IPS DF 4.7 (cell line): ENCODE measurements at regions not wholly inside any gene's neighbourhood (a gene's known extent, or its start where the extent isn't known, plus 50 kb on each side); places are given as distances from the start of the nearest gene placed in this dataset.
A peak's percentile ranks its signal among the peaks of the same experiment; 100 is the strongest.

Source experiments
- DNase-seq: peaks from one replicate; pipeline ENCODE4 v3.0.0-alpha.2; 2013; ENCODE audit warnings: low spot score; ENCODE audit errors: extremely low read depth

- no peak for DNase-seq
Observed at GRCh38 chr15:69940441-69941300, 157.0 kb downstream of the TLE3 start.

DNA sequence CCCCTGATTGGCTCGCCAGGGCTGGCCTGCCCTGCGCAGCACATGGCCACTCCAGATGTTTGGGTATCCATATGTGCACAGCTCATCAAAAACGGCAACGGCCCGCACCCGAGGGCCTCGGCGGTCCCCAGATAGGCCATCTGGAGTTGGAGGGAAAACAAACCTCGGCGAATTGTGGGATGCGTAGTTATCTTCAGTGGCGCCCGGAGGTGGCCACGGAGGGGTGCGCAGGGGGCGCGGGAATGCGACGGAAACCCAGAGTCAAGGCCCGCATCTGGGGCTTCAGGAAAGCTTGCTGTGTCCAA, 156.5 kb downstream of the TLE3 start:
- no peak for DNase-seq

GRCh38 chr15:69941706-69942495, 155.8 kb downstream of the TLE3 start:
- DNase-seq: no peak

DNA sequence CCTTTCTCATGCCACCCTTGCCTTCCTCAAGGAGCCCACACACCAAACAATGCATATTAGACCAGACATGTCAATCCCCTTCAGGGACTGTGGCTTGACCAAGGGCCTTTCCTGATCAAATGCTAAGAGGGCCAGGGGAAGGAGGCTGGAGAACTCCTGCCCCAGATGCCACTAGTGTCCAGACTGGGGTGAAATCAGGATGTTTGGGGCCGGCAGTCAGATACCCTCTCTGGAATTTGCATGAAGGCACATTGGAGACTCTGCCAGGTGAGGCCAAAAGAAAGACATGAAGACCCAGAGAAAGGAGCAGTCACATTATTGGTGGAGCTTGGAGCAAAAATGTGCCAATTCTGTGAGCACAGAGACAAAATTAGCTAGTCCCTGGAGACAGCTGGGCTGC, 154.1 kb downstream of the TLE3 start:
- DNase-seq: no peak

DNA sequence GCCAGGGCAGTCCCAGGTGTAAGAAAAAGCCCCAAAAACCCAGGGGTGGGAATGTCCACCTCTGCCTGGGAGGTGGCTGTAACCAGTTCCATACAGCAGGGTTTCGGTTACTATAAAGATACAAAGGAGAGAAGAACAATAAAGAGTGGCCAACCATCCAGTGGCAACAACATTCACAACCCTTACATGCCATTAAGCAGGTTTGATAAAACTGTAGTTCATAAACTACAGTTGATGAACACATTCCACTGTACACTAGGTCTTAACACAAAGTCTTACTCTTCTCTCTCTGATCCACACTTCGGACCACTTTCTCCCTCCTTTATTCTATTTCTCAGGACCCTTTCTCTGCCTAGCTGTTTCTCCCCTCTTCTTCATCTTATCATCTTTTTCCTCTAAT, 152.0 kb downstream of the TLE3 start:
- DNase-seq: no peak

DNA sequence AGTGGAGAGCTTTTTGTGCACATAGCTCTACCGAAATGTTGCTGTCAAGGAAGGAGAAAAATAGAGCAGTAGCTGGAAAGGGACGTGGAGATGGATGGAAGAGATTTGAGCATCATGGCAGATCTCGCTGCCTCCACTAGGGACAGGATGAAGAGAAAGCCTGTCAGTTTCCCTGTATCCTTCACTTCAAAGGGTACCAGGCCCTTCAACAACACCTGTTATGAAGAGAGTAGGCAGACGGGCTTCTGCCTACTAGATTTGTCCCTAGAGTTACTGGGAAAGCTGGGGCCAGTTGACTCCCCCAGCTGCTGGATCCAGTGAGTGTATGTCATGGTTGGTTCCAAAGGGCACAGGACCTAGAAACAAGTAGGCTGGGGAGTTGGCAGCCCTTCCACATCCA, 150.8 kb downstream of the TLE3 start:
- DNase-seq: no peak

DNA sequence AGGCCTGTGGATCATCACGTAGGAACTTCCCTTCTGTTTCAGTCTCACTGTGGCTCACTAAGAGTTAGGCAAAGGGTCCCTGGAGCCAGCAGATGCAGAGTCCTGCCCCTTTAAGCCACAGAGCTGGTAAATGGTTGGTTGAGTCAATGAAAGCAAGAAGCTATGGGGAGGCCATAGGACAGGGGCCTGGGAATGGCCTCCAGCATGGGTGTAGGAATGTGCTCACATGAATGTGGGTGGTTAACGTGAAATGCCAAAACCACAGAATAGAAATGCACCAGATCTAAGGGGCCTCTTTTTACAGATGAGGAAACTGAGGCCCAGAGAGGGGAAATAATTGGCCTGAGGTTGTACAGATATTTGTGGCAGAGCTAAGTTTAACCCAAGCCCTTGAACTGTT, 150.3 kb downstream of the TLE3 start:
- DNase-seq: no peak

DNA sequence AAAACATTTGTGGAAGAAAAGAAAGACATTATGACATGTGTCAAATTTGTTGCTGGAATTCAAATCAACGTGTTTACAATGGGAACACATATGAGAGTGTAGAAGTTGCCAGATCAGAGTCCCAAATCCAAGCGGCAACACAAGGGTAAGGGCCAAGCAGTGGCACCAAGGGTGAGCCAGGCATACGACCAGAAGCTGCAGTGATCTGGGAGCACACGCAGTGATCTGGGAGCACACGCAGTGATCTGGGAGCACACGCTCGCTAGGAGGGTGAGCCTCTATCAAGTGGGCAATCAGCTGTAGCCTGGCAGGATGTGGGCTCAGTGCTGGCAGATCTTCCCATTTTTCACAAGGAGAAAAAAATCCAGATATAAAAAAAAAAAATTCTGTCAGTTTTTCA, 148.2 kb downstream of the TLE3 start:
- DNase-seq: no peak

DNA sequence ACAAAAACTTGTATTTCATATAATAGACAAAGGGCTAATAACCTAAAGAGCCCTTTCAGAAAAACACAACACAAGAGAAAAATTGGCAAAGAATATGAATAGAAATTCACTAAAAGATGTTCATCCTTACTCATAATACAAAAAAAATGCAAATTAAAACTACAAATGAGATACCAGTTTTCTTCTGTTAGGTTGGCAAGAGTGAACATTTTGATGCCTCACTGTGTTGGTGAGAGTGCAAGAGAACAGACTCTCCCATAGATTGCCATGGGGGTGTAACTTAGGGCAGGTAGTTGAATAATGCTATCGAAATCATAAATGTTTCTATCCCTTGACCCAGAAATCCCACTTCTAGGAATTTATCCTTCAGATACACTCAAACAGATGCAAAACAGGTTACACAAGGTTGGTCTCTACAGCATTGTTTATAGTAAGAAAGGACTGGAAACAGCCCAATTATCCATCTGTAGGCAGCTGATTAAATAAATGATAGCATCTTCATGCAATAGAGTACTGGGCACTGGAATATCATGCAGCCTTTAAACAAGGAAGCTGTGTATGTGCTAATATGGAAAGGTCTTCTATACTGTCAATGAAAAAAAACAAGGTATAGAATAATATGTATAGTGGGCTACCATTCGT, 146.3 kb downstream of the TLE3 start:
- no peak for DNase-seq

- no peak for DNase-seq
Observed at GRCh38 chr15:69951898-69952555, 145.7 kb downstream of the TLE3 start.

DNA sequence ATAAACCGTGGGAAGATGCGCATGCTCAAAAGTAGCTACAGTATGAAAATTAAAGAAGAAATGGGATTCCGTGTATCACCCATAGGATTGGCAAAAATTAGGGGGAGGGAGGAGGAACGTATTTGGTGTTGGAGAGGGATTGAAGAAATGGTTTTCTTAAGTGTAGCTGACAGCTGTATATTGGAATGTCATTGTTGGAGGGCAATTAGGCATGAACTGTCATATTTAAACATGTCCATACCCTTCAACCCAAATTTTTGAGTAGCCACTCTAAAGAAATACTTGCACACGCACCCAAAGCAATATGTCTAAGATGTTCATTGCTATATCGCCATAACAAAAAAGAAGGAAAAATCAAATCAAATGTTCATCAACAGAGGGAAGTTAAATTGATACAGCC, 144.7 kb downstream of the TLE3 start:
- DNase-seq: no peak

GRCh38 chr15:69953816-69954215, 143.9 kb downstream of the TLE3 start:
- DNase-seq: no peak

DNA sequence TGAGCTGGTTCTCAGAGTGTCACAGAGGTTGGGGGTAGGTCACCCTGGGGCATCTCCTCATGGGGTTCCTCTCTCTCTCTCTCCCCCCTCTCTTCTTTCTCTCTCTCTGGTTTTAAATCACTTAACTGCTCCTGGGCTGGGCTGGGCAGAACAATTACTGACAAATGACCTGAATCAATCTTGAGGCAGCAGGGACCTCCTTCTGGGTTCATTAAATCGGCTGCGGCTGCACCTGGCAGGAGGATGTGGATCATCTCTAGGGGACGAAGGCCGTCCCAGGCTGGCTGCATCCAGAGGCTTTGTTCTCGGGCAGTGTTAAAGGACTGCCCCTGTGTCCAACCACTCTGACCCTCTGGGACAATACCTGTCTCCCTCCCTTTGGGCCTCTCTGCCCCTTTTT, 143.1 kb downstream of the TLE3 start:
- DNase-seq: no peak

GRCh38 chr15:69955240-69955894, 142.3 kb downstream of the TLE3 start:
- no peak for DNase-seq

DNA sequence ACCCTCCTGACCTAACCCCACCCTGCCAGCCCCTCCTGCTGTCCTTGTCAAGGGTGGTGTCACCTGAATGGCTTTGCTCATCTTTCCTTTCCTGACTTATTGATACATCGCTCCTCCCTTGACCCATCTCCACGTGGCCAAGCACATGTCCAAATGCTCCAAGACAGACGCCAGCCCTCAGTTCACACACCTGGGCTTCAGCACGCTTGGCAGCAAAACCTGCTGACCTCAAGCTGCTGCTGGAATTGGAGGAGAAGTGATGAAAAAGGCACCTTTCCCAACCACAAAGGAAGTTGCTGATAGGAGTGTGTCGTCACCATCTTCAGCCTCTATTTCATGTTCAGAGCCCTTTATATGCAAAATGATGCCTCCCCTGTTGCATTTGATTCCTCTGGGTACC, 141.3 kb downstream of the TLE3 start:
- DNase-seq: no peak

DNA sequence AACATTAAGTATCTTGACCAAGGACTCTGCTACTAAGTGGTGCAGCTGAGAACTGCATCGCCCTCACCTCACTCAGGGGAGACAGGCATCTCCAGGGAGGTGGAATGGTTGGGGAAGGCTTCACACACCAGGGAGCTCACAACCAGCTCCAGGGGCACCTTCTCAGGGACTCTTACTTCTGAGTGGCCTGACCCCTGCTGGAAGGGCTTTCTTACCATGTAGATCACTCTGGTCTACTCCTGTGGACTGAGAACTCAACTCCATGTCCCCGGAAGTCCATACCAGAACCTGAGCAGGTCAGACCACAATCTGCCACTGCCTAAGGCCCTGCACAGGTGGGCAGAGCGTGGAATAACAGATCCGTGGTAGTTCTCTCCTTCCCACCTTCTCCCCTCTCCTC, 140.5 kb downstream of the TLE3 start:
- no peak for DNase-seq

DNA sequence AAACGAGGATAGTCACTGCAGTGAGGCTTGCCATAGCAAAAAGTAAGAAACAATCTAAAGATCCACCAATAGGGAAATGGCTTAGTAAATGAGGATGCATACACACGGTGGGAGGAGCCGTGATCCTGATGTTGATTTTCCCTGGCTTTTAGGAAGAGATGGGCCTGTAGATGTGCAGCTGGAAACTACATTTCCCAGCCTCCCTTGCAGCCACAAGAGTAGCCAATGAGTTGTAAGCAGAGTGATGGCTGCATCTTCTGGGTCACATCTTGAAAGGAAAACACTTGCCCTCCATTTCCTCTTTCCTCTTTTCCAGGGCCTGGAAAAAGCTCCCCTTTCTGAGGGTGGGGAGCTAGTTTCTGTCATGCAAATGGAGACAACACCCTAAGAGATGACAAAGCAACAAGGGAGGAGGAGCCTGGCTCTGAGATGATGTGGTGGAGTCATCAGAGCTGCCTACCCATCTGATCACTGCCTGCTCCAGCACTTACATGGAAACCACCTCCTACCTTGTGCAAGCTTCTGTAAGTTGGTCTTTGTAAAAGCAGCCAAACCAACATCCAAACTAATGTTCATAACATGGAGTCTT, 139.1 kb downstream of the TLE3 start:
- DNase-seq: peak; percentile 38

GRCh38 chr15:69962561-69962960, 135.2 kb downstream of the TLE3 start:
- no peak for DNase-seq

GRCh38 chr15:69963385-69963784, 134.3 kb downstream of the TLE3 start:
- DNase-seq: no peak

GRCh38 chr15:69971771-69972170, 125.9 kb downstream of the TLE3 start:
- no peak for DNase-seq

DNA sequence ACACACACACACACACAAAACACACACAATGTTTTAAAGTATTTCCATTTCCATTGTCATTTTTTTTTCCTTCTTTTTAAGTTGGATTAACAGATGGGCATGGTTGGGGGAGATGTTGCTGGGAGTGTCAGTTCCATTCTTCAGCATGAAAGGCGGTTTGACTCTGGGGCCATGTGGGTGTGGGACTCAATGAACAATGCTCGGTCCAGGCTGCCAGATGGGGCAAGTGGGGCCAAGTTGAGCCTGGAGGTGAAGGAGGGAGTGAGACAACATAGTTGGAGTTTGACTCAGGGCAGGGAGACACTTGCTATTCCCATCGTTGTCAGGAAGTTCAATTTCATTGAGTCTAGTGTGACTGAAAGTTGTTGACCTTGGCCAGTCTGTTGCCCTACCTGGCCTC, 125.3 kb downstream of the TLE3 start:
- DNase-seq: no peak
